ENCODE measurements at regions not wholly inside any gene's neighbourhood (a gene's known extent, or its start where the extent isn't known, plus 50 kb on each side); places are given as distances from the start of the nearest gene placed in this dataset.

GRCh38 chr19:31594701-31595100, 245.5 kb upstream of the TSHZ3 start:
- Histone ChIP-seq H3K79me2 (ENCODE audit: control insufficient read depth, insufficient read depth, low read length) (no peaks in the 10 kb centered on the region), H3K4me1 (ENCODE audit: control insufficient read depth, extremely low read depth, insufficient read depth, low read length) (no peaks in the 10 kb centered on the region), H3K9me3 (ENCODE audit: control insufficient read depth, low read depth, low read length) (peaks cover 8% of the 10 kb centered on the region), H4K20me1 (ENCODE audit: control insufficient read depth, extremely low read depth, insufficient read depth, low read length) (no peaks in the 10 kb centered on the region), H3K36me3 (ENCODE audit: control insufficient read depth in 2 of 2, extremely low read depth in 1 of 2, insufficient read depth in 2 of 2, low read length in 2 of 2) (no peaks in the 10 kb centered on the region), H3K27me3 (ENCODE audit: control insufficient read depth, extremely low read depth, insufficient read depth, low read length) (no peaks in the 10 kb centered on the region), H3K4me2 (ENCODE audit: control insufficient read depth, extremely low read depth, insufficient read depth, low read depth, low read length) (no peak overlapping the region), H3K27ac (ENCODE audit: control insufficient read depth, insufficient read depth, low read length) (no peak overlapping the region), H3K9me1 (ENCODE audit: control insufficient read depth, extremely low read depth, insufficient read depth, low read length) (no peaks in the 10 kb centered on the region), H3K9ac (ENCODE audit: control insufficient read depth, extremely low read depth, insufficient read depth, low read length) (no peak overlapping the region), H3K4me3 (ENCODE audit: control insufficient read depth in 2 of 3, extremely low read depth in 1 of 3, insufficient read depth in 2 of 3, low read depth in 1 of 3, low read length in 3 of 3) (no peak overlapping the region), H2AFZ (ENCODE audit: control insufficient read depth, low read length) (no peak overlapping the region)
- FAIRE-seq (no peak), DNase-seq (ENCODE audit: low read depth, low spot score) (no peak)
- TF ChIP-seq EZH2 (IDR thresholded peaks at IDR 0.05; ENCODE audit: low read length) (no peak), CTCF (optimal IDR thresholded peaks at IDR 0.05 in 1 of 3, IDR thresholded peaks at IDR 0.05 in 1 of 3, conservative IDR thresholded peaks at IDR 0.05 in 1 of 3; ENCODE audit: extremely low read depth in 1 of 3, insufficient read depth in 2 of 3, low read length in 3 of 3) (no peak)
- dilution Hi-C loops (cut with MboI; ENCODE audit: extremely low pct_ligation_motif_present, low sequenced_read_pairs), result no loop called here

- no peak for FAIRE-seq
- no peak overlapping the region for H3K4me3 ChIP-seq (ENCODE audit: control insufficient read depth in 2 of 3, extremely low read depth in 1 of 3, insufficient read depth in 2 of 3, low read depth in 1 of 3, low read length in 3 of 3)
- dilution Hi-C loops (cut with MboI; ENCODE audit: extremely low pct_ligation_motif_present, low sequenced_read_pairs), result no loop called here
Measured at GRCh38 chr19:31595521-31595920, 246.3 kb upstream of the TSHZ3 start.

More at GRCh38 chr19:31595521-31595920, 246.3 kb upstream of the TSHZ3 start:
- Histone ChIP-seq H4K20me1 (ENCODE audit: control insufficient read depth, extremely low read depth, insufficient read depth, low read length) (no peaks in the 10 kb centered on the region), H2AFZ (ENCODE audit: control insufficient read depth, low read length) (no peak overlapping the region), H3K36me3 (ENCODE audit: control insufficient read depth in 2 of 2, extremely low read depth in 1 of 2, insufficient read depth in 2 of 2, low read length in 2 of 2) (no peaks in the 10 kb centered on the region), H3K9me1 (ENCODE audit: control insufficient read depth, extremely low read depth, insufficient read depth, low read length) (no peaks in the 10 kb centered on the region), H3K9ac (ENCODE audit: control insufficient read depth, extremely low read depth, insufficient read depth, low read length) (no peak overlapping the region), H3K79me2 (ENCODE audit: control insufficient read depth, insufficient read depth, low read length) (no peaks in the 10 kb centered on the region), H3K27me3 (ENCODE audit: control insufficient read depth, extremely low read depth, insufficient read depth, low read length) (no peaks in the 10 kb centered on the region), H3K9me3 (ENCODE audit: control insufficient read depth, low read depth, low read length) (peaks cover 5% of the 10 kb centered on the region), H3K4me1 (ENCODE audit: control insufficient read depth, extremely low read depth, insufficient read depth, low read length) (no peaks in the 10 kb centered on the region), H3K4me2 (ENCODE audit: control insufficient read depth, extremely low read depth, insufficient read depth, low read depth, low read length) (no peak overlapping the region), H3K27ac (ENCODE audit: control insufficient read depth, insufficient read depth, low read length) (no peak overlapping the region)
- DNase-seq (ENCODE audit: low read depth, low spot score), result no peak
- TF ChIP-seq EZH2 (IDR thresholded peaks at IDR 0.05; ENCODE audit: low read length) (no peak), CTCF (optimal IDR thresholded peaks at IDR 0.05 in 1 of 3, IDR thresholded peaks at IDR 0.05 in 1 of 3, conservative IDR thresholded peaks at IDR 0.05 in 1 of 3; ENCODE audit: extremely low read depth in 1 of 3, insufficient read depth in 2 of 3, low read length in 3 of 3) (no peak)

Data from keratinocyte (primary cell).